ENCODE measurements at regions not wholly inside any gene's neighbourhood (a gene's known extent, or its start where the extent isn't known, plus 50 kb on each side); places are given as distances from the start of the nearest gene placed in this dataset.

GRCh38 chr5:175816348-175816747 lies 55.0 kb upstream of the CPLX2 start:
- no peak for ATAC-seq (ENCODE audit: insufficient read depth, low read depth)
- no peak overlapping the region for H3K4me2 ChIP-seq (ENCODE audit: insufficient read depth, low read length)
- no peak overlapping the region for H3K4me3 ChIP-seq (ENCODE audit: low read depth in 1 of 2, low read length in 2 of 2)
- TF ChIP-seq EZH2 (IDR thresholded peaks at IDR 0.05; ENCODE audit: borderline replicate concordance, low read depth, low read length, severe bottlenecking) (no peak), CTCF (IDR thresholded peaks at IDR 0.05; ENCODE audit: borderline replicate concordance, extremely low read depth, low read length, poor library complexity, severe bottlenecking) (no peak)
- no peak overlapping the region for H2AFZ ChIP-seq (ENCODE audit: low read depth, low read length)
- H3K27me3 ChIP-seq (ENCODE audit: insufficient read depth, low read length, poor library complexity) = peaks cover 17% of the 10 kb centered on the region
- H3K4me1 ChIP-seq (ENCODE audit: insufficient read depth, low read length) = no peaks in the 10 kb centered on the region
- no peaks in the 10 kb centered on the region for H3K9me3 ChIP-seq (ENCODE audit: insufficient read depth, low read length, severe bottlenecking)
- H3K9ac ChIP-seq (ENCODE audit: low read depth, low read length) = no peak overlapping the region
- H3K36me3 ChIP-seq (ENCODE audit: insufficient read depth, low read length) = no peaks in the 10 kb centered on the region
- no peak for DNase-seq
- H4K20me1 ChIP-seq (ENCODE audit: insufficient read depth, low read length) = no peaks in the 10 kb centered on the region
- H3K27ac ChIP-seq (ENCODE audit: low read length) = no peak overlapping the region
- no peaks in the 10 kb centered on the region for H3K79me2 ChIP-seq (ENCODE audit: insufficient read depth, low read length)

- TF ChIP-seq EZH2 (IDR thresholded peaks at IDR 0.05; ENCODE audit: borderline replicate concordance, low read depth, low read length, severe bottlenecking) = no peak
- no peak for TF ChIP-seq CTCF (IDR thresholded peaks at IDR 0.05; ENCODE audit: borderline replicate concordance, extremely low read depth, low read length, poor library complexity, severe bottlenecking)
- Histone ChIP-seq H4K20me1 (ENCODE audit: insufficient read depth, low read length) (no peaks in the 10 kb centered on the region), H3K27me3 (ENCODE audit: insufficient read depth, low read length, poor library complexity) (peaks cover 10% of the 10 kb centered on the region), H3K4me2 (ENCODE audit: insufficient read depth, low read length) (no peak overlapping the region), H3K36me3 (ENCODE audit: insufficient read depth, low read length) (no peaks in the 10 kb centered on the region), H2AFZ (ENCODE audit: low read depth, low read length) (no peak overlapping the region), H3K9me3 (ENCODE audit: insufficient read depth, low read length, severe bottlenecking) (no peaks in the 10 kb centered on the region), H3K79me2 (ENCODE audit: insufficient read depth, low read length) (no peaks in the 10 kb centered on the region), H3K9ac (ENCODE audit: low read depth, low read length) (no peak overlapping the region), H3K4me1 (ENCODE audit: insufficient read depth, low read length) (no peaks in the 10 kb centered on the region), H3K4me3 (ENCODE audit: low read depth in 1 of 2, low read length in 2 of 2) (no peak overlapping the region), H3K27ac (ENCODE audit: low read length) (no peak overlapping the region)
- DNase-seq (no peak), ATAC-seq (ENCODE audit: insufficient read depth, low read depth) (no peak)
These were observed 52.3 kb upstream of the CPLX2 start for GRCh38 chr5:175819090-175819425.

- DNase-seq (no peak), ATAC-seq (ENCODE audit: insufficient read depth, low read depth) (no peak)
- Histone ChIP-seq H2AFZ (ENCODE audit: low read depth, low read length) (no peak overlapping the region), H3K9ac (ENCODE audit: low read depth, low read length) (no peak overlapping the region), H3K4me3 (ENCODE audit: low read depth in 1 of 2, low read length in 2 of 2) (no peak overlapping the region), H4K20me1 (ENCODE audit: insufficient read depth, low read length) (no peaks in the 10 kb centered on the region), H3K36me3 (ENCODE audit: insufficient read depth, low read length) (no peaks in the 10 kb centered on the region), H3K4me1 (ENCODE audit: insufficient read depth, low read length) (no peaks in the 10 kb centered on the region), H3K4me2 (ENCODE audit: insufficient read depth, low read length) (no peak overlapping the region), H3K27ac (ENCODE audit: low read length) (no peak overlapping the region), H3K79me2 (ENCODE audit: insufficient read depth, low read length) (no peaks in the 10 kb centered on the region), H3K27me3 (ENCODE audit: insufficient read depth, low read length, poor library complexity) (peaks cover 8% of the 10 kb centered on the region), H3K9me3 (ENCODE audit: insufficient read depth, low read length, severe bottlenecking) (no peaks in the 10 kb centered on the region)
- TF ChIP-seq EZH2 (IDR thresholded peaks at IDR 0.05; ENCODE audit: borderline replicate concordance, low read depth, low read length, severe bottlenecking) = no peak
- TF ChIP-seq CTCF (IDR thresholded peaks at IDR 0.05; ENCODE audit: borderline replicate concordance, extremely low read depth, low read length, poor library complexity, severe bottlenecking) = no peak
These were observed 51.1 kb upstream of the CPLX2 start for GRCh38 chr5:175820230-175820629.
